Renal pelvis (tissue), 1 donor: ENCODE measurements at regions not wholly inside any gene's neighbourhood (a gene's known extent, or its start where the extent isn't known, plus 50 kb on each side); places are given as distances from the start of the nearest gene placed in this dataset.

ENCODE experiments used
- DNase-seq: peaks from one replicate; pipeline ENCODE4 v3.0.0-alpha.2; 2013

GRCh38 chr12:92465786-92466295 lies 236.9 kb upstream of the PLEKHG7 start:
- no peak for DNase-seq

GRCh38 chr12:92464911-92465310 lies 237.9 kb upstream of the PLEKHG7 start:
- no peak for DNase-seq

- no peak for DNase-seq
These were observed 239.6 kb upstream of the PLEKHG7 start for GRCh38 chr12:92463171-92463570.

GRCh38 chr12:92462527-92462926 lies 240.3 kb upstream of the PLEKHG7 start:
- no peak for DNase-seq

- DNase-seq = no peak
These were observed 240.7 kb upstream of the PLEKHG7 start for GRCh38 chr12:92462049-92462448.

GRCh38 chr12:92459850-92460249 lies 242.9 kb upstream of the PLEKHG7 start:
- DNase-seq = no peak

GRCh38 chr12:92458996-92459395 lies 243.8 kb upstream of the PLEKHG7 start:
- DNase-seq = no peak

GRCh38 chr12:92457458-92458180 lies 245.2 kb upstream of the PLEKHG7 start:
- DNase-seq = no peak

GRCh38 chr12:92452763-92453162 lies 250.0 kb upstream of the PLEKHG7 start:
- DNase-seq = no peak

- DNase-seq = no peak
These were observed 256.7 kb upstream of the PLEKHG7 start for GRCh38 chr12:92446083-92446460.

GRCh38 chr12:92445253-92446082 lies 257.3 kb upstream of the PLEKHG7 start:
- DNase-seq = no peak

- no peak for DNase-seq
These were observed 258.0 kb upstream of the PLEKHG7 start for GRCh38 chr12:92444763-92445162.

GRCh38 chr12:92442782-92443181 lies 260.0 kb upstream of the PLEKHG7 start:
- no peak for DNase-seq

GRCh38 chr12:92440072-92440471 lies 262.7 kb upstream of the PLEKHG7 start:
- no peak for DNase-seq

- DNase-seq = no peak
These were observed 263.4 kb upstream of the PLEKHG7 start for GRCh38 chr12:92439420-92439805.

- no peak for DNase-seq
These were observed 264.0 kb upstream of the PLEKHG7 start for GRCh38 chr12:92438641-92439419.

GRCh38 chr12:92437452-92437851 lies 265.3 kb upstream of the PLEKHG7 start:
- DNase-seq = no peak

- DNase-seq = no peak
These were observed 265.9 kb upstream of the PLEKHG7 start for GRCh38 chr12:92436856-92437255.

- DNase-seq = no peak
These were observed 268.2 kb upstream of the PLEKHG7 start for GRCh38 chr12:92434607-92435025.

GRCh38 chr12:92432724-92433441 lies 269.9 kb upstream of the PLEKHG7 start:
- no peak for DNase-seq

GRCh38 chr12:92431146-92431545 lies 271.6 kb upstream of the PLEKHG7 start:
- no peak for DNase-seq

GRCh38 chr12:92426332-92426731 lies 276.5 kb upstream of the PLEKHG7 start:
- no peak for DNase-seq
